Caco-2 (cell line): ENCODE measurements at regions not wholly inside any gene's neighbourhood (a gene's known extent, or its start where the extent isn't known, plus 50 kb on each side); places are given as distances from the start of the nearest gene placed in this dataset.

Experiments used
- BruUV-seq: library from RNA; stranded (reverse); fragments of 400-500 nt; replicated peaks from 2 replicates; lab custom pipeline; 2021; lab: Mats Ljungman, UMichigan
- CTCF ChIA-PET: fragments of 300-600 bp; sonication (Branson Sonifier 250); formaldehyde crosslinking; loops from one replicate; lab custom pipeline; 2022; ENCODE audit warnings: antibody characterized with exemption; lab: Charles Lee
- POLR2A ChIA-PET: fragments of 300-600 bp; sonication (Branson Sonifier 250); formaldehyde crosslinking; loops from one replicate; lab custom pipeline; 2022; ENCODE audit warnings: antibody characterized with exemption; lab: Charles Lee
- DNase-seq, 2 experiments: peaks; one replicate each; pipeline versions ENCODE4 v3.0.0 to v3.0.0-alpha.2; 2020 to 2022
- H3K27me3 ChIP-seq: replicated peaks from 2 replicates; pipeline ENCODE4 v1.6.0; 2011; ENCODE audit warnings: low read length; ENCODE audit not compliant: control insufficient read depth, insufficient read depth
- H3K36me3 ChIP-seq: 2 replicates; pipeline ENCODE4 v1.5.1; 2011; ENCODE audit warnings: low read length; ENCODE audit not compliant: control insufficient read depth, insufficient read depth
- H3K4me1 ChIP-seq: fragments of 250-450 bp; sonication (Bioruptor Pico); 2 replicates; pipeline ENCODE4 v1.5.1; 2020; ENCODE audit warnings: mild to moderate bottlenecking
- H3K4me3 ChIP-seq: 2 replicates; pipeline ENCODE4 v1.5.1; 2011; ENCODE audit warnings: low read depth, mild to moderate bottlenecking, control low read depth, low read length
- H3K9me3 ChIP-seq: fragments of 250-450 bp; sonication (Bioruptor Pico); 2 replicates; pipeline ENCODE4 v1.5.1; 2020; ENCODE audit warnings: mild to moderate bottlenecking, moderate library complexity
- H3K27ac Mint-ChIP-seq: one replicate; pipeline ENCODE4 v1.8.0; 2022; ENCODE audit warnings: mixed read lengths; ENCODE audit not compliant: unreplicated experiment
- H3K27me3 Mint-ChIP-seq: one replicate; pipeline ENCODE4 v1.8.0; 2022; ENCODE audit warnings: mixed read lengths; ENCODE audit not compliant: insufficient read depth, unreplicated experiment
- H3K36me3 Mint-ChIP-seq: one replicate; pipeline ENCODE4 v1.8.0; 2022; ENCODE audit warnings: mild to moderate bottlenecking, mixed read lengths; ENCODE audit not compliant: insufficient read depth, unreplicated experiment
- H3K4me1 Mint-ChIP-seq: one replicate; pipeline ENCODE4 v1.8.0; 2022; ENCODE audit warnings: low read depth, mixed read lengths; ENCODE audit not compliant: unreplicated experiment
- H3K4me3 Mint-ChIP-seq: one replicate; pipeline ENCODE4 v1.8.0; 2022; ENCODE audit warnings: mild to moderate bottlenecking, moderate library complexity, mixed read lengths; ENCODE audit not compliant: unreplicated experiment
- H3K9me3 Mint-ChIP-seq: one replicate; pipeline ENCODE4 v1.8.0; 2022; ENCODE audit warnings: mixed read lengths; ENCODE audit not compliant: unreplicated experiment
- intact Hi-C: fragments of 100-400 bp; cut with micrococcal nuclease; formaldehyde crosslinking; loops from one replicate; pipeline ENCODE4 v1.10.0; 2022; ENCODE audit not compliant: unreplicated experiment
- TF ChIP-seq, protein P1 (sequence below), 2 experiments: fragments of 200-600 bp in 1 of 2; IDR thresholded peaks; 1 replicate in 1 of 2; 2 replicates in 1 of 2; pipeline versions ENCODE4 v1.5.1 to v1.8.0; 2011 to 2022; ENCODE audit warnings: antibody characterized with exemption in 1 of 2, control low read depth in 1 of 2, inconsistent platforms in 1 of 2, low read depth in 1 of 2, low read length in 1 of 2, mild to moderate bottlenecking in 1 of 2, moderate library complexity in 1 of 2; ENCODE audit not compliant: insufficient read depth in 1 of 2, severe bottlenecking in 1 of 2, unreplicated experiment in 1 of 2

DNA sequence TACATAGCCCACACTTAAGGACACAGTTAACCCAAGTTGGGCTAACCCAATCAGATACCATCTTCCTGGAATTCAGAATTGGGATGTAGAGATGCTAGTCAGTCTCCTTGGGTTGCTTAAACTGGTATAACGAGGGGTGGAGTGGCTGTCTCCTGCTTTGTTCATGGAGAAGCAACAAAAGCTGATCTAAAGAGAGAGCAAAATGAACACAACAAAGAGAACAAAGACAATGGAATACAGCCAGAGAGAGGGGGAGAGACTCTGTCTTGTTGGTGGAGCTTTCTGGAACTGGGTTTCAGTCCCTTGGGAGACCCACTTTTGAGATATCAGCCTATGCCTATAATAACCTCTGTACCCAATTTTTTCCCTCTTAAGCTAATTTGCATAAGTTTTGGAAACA, 138.1 kb downstream of the ATG4C start:
- Histone ChIP-seq H3K27me3 (no peaks in the 10 kb centered on the region; the same call in 1 of the 2 replicates), H3K9me3 (no peaks in the 10 kb centered on the region), H3K36me3 (no peaks in the 10 kb centered on the region), H3K4me3 (no peak overlapping the region), H3K4me1 (no peaks in the 10 kb centered on the region)
- TF ChIP-seq, protein P1, sequence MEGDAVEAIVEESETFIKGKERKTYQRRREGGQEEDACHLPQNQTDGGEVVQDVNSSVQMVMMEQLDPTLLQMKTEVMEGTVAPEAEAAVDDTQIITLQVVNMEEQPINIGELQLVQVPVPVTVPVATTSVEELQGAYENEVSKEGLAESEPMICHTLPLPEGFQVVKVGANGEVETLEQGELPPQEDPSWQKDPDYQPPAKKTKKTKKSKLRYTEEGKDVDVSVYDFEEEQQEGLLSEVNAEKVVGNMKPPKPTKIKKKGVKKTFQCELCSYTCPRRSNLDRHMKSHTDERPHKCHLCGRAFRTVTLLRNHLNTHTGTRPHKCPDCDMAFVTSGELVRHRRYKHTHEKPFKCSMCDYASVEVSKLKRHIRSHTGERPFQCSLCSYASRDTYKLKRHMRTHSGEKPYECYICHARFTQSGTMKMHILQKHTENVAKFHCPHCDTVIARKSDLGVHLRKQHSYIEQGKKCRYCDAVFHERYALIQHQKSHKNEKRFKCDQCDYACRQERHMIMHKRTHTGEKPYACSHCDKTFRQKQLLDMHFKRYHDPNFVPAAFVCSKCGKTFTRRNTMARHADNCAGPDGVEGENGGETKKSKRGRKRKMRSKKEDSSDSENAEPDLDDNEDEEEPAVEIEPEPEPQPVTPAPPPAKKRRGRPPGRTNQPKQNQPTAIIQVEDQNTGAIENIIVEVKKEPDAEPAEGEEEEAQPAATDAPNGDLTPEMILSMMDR (IDR thresholded peaks at IDR 0.05; ENCODE audit: insufficient read depth in 1 of 2, low read depth in 1 of 2, low read length in 1 of 2, severe bottlenecking in 1 of 2, unreplicated experiment in 1 of 2), result no peak
- no TSS peak for BruUV-seq
- Mint-ChIP-seq H3K9me3 (no peaks in the 10 kb centered on the region), H3K4me3 (no peak overlapping the region), H3K27ac (no peak overlapping the region), H3K36me3 (no peaks in the 10 kb centered on the region), H3K27me3 (peaks cover 11% of the 10 kb centered on the region), H3K4me1 (no peaks in the 10 kb centered on the region)
- intact Hi-C loops, result no loop called here
- DNase-seq, result no peak
- POLR2A ChIA-PET, result no interaction called here
- CTCF ChIA-PET, result no interaction called here

DNA sequence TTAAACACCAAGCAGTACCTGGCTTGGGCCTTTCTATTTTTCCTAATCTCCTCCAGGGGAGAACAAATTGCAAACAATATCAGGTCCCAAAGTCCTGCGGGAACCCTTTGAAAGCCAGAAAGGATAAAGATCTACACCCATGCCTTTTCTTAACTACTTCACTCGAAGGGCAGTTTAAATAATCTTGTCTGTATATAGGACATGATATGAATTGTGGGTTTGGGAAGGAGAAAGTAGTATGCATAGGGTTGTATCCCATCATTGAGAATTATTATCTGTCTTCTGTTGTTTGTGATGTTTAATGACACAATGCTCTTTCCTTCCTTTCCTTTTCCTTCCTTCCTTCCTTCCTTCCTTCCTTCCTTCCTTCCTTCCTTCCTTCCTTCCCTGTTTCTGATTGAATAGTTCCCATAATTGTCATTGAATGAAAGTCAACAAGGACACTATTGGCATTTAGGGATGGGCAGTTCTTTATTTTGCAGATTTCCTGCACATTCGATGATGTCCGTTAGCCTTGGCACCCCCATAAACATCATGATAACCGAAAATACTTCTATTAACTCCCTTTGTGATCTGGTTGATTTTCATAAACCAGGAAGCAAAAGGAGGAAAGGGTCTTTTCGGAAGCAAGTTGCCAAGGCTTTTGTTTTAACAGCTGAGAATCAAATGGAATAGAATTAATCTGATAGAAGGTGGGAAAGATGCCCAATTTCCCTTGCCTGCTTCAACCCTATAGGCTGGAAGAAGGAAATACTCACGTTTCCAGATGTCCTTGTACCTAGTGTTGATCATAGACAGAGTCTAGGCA, 141.3 kb downstream of the ATG4C start:
- H3K9me3 Mint-ChIP-seq, result no peaks in the 10 kb centered on the region
- TF ChIP-seq, protein P1 (IDR thresholded peaks at IDR 0.05; ENCODE audit: insufficient read depth in 1 of 2, low read depth in 1 of 2, low read length in 1 of 2, severe bottlenecking in 1 of 2, unreplicated experiment in 1 of 2), result no peak
- no peak overlapping the region for H3K27ac Mint-ChIP-seq
- intact Hi-C loops, result no loop called here
- no TSS peak for BruUV-seq
- peaks cover 17% of the 10 kb centered on the region for H3K27me3 Mint-ChIP-seq
- H3K4me3 Mint-ChIP-seq, result no peak overlapping the region
- Histone ChIP-seq H3K36me3 (no peaks in the 10 kb centered on the region), H3K27me3 (no peaks in the 10 kb centered on the region; the same call in 1 of the 2 replicates), H3K9me3 (no peaks in the 10 kb centered on the region), H3K4me3 (no peak overlapping the region), H3K4me1 (no peaks in the 10 kb centered on the region)
- H3K36me3 Mint-ChIP-seq, result no peaks in the 10 kb centered on the region
- no peak for DNase-seq
- H3K4me1 Mint-ChIP-seq, result no peaks in the 10 kb centered on the region
- CTCF ChIA-PET, result no interaction called here
- POLR2A ChIA-PET, result no interaction called here

DNA sequence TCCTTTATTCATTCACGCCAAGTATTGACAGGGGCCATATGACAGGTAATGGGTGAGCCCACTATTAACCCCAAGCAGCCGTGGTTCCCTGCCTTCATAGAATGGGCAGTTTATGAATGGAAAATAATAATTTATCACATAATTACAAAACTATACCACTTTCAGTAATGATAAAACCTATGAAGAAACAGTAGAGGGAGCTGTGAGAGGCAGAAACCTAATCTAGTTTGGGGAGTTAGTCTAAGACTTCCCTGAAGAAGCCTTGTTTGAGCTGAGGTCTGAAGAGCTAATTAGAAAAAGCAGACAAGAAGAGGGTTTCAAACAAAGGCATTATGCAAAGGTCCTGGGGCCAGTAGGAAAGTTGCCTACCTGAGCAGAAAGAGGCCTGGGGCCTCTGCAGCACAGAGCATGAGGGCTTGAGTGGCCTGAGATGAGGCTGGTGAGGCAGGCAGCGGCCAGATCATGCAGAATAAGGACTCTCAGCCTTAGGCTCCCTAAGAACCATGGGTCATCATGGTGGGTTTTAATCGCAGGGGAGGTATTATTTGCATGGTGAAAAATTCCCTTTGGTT, 142.8 kb downstream of the ATG4C start:
- H3K9me3 ChIP-seq, result no peaks in the 10 kb centered on the region
- H3K36me3 Mint-ChIP-seq, result no peaks in the 10 kb centered on the region
- CTCF ChIA-PET, result interaction anchor here (0.6 kb wide), 2 partner anchors 17 to 299 kb away, joined by 3 read pairs; no protein-coding TSS in a partner anchor

More for the DNA sequence above, 142.8 kb downstream of the ATG4C start:
- Histone ChIP-seq H3K27me3 (no peaks in the 10 kb centered on the region; the same call in 1 of the 2 replicates), H3K4me1 (no peaks in the 10 kb centered on the region), H3K4me3 (no peak overlapping the region), H3K36me3 (no peaks in the 10 kb centered on the region)
- BruUV-seq, result no TSS peak
- DNase-seq, result no peak
- TF ChIP-seq, protein P1 (IDR thresholded peaks at IDR 0.05; ENCODE audit: insufficient read depth in 1 of 2, low read depth in 1 of 2, low read length in 1 of 2, severe bottlenecking in 1 of 2, unreplicated experiment in 1 of 2), result no peak
- H3K9me3 Mint-ChIP-seq, result no peaks in the 10 kb centered on the region
- intact Hi-C loops, result no loop called here
- H3K27me3 Mint-ChIP-seq, result peaks cover 21% of the 10 kb centered on the region
- POLR2A ChIA-PET, result no interaction called here
- no peak overlapping the region for H3K4me3 Mint-ChIP-seq
- no peak overlapping the region for H3K27ac Mint-ChIP-seq
- H3K4me1 Mint-ChIP-seq, result no peaks in the 10 kb centered on the region
